GM18867 (cell line): ENCODE measurements at regions not wholly inside any gene's neighbourhood (a gene's known extent, or its start where the extent isn't known, plus 50 kb on each side); places are given as distances from the start of the nearest gene placed in this dataset.

Experiments
- ATAC-seq: cut with Tn5 transposase; IDR thresholded peaks from one replicate; pipeline ENCODE4 v1.9.1; 2021; ENCODE audit warnings: mild to moderate bottlenecking, moderate library complexity; ENCODE audit not compliant: unreplicated experiment

DNA sequence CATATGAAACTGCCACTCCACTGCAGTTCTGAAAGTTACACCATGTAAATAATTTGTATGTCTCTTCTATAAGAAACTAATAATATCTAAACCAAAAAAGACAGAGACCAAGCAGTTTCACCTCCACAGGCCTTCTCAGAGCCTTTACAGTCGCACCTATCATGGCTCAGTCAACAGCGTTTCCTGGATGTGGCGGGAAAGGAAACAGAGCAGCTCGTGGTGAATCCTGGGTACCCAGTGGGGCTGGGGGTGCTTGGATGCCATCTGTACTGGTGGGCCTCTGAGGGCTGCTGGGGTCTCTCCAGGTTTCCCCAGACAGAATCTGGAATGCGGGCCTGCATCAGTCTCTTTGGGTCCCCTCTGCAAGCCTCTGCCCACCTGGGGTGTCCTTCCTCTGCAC, 100.2 kb upstream of the CASZ1 start:
- no peak for ATAC-seq

DNA sequence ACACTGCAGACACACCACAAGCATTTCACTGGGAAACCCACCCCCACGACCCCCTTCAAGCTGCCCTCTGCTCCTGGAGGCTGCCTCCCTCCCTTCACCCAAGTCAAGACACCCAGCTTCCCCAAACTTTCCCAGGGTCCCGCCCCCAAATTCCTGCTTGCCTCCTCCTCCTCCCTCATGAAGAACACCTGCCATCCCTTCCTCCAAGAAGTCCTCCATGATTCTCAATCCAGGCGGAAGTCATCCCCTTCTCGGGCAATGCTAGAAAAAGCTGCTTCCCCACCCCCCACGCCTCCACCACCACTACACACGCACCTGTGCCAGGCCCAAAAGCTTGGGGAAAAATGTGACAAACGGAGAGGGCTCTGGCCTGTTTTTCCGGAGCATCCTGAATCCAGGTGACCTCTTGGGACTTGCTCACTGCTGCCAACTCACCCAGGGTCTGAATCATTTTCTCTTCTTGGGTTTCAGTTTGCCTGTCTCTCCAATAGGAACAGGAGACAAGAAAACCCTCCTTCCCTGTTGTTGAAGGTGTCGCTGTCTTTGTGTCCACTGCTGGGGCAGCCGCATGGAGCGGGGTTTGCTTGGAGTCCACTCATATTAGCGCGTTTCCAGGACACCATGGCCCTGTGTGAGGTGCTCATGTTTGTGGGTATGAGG, 101.0 kb upstream of the CASZ1 start:
- no peak for ATAC-seq

DNA sequence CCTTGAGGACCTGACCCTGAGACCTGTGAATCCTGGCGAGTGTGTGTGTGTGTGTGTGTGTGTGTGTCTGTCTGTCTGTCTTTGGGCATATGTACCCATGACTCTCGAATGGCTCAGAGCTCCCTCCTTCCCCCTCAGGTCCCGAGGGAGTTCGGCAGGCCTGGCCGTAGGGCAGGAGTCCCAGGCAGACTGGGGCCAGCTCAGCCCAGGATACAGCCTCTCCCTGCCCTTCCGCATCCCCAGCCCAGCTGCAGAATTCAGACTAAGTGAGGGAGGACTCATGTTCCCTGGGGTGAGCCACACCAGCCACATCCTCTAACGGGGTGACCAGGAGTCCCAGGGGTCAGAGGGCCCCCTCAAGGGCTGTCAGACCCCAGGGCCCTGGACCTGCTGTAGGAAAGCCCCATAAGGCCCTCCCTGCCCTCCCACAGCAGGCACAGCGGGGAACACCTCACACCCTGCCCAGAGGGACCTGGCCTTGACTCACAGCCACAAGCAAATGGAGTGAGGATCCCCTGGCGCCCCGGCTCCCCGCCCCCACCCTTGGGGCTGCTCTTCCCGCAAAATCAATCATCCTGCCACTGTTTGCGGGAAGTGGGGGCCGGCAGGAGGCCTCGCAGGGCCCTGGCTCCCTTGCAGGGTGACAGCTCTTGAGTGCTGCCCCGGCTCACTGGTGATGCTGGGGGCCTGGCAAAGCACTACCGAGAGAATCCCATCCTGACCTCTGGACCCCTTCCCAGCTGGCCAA, 101.7 kb upstream of the CASZ1 start:
- no peak for ATAC-seq

DNA sequence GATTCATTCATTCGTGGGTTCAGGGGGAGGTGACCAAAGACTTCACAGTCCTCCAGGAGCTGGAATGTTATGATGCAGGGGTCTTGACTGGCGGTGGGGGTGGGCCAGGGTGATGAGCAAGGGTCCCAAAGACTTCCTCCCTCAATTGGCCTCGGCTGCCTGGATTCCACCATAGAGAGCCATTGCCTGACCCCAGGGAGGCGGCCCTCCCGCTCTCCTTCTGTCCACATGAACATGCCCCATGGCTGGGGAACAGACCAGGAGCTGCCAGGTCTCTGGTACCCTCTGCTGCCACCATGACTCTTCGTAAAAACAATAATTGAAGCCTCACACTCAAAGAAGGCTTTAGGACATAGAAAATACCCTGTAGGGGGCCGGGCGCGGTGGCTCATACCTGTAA, 102.5 kb upstream of the CASZ1 start:
- ATAC-seq: no peak

DNA sequence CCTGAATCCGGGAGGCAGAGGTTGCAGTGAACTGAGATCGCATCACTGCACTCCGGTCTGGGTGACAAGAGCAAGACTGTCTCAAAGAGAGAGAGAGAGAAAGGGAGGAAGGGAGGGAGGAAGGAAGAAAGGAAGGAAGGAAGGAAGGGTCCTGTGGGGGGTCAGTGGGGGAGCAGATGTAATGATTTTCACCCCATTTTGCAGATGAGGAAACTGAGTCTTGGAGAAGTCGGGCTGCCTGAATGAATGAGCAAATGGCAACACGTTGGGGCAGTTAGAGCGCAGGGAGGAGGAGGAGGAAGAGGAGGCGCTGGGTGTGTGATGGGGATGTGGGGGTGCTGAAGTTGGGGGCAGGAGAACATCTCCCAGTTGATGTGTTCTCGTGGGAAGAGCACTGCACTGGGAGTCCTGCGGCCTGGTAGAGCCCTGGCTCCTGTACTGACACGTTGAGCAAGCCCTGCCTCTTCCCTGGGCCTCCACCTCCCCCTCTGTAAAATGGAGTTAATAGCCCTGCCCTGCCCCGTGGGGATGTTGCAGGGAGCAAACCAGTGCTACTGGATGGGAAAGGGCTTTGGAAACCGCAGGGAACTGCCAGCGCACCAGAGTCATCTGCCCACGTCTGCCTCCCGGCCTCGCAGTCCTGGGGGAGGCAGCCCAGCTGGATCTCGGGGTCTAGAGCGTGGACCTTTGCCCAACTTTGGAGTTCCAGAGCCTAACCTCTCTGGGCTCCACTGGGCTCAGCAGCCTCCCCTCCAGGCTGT, 103.2 kb upstream of the CASZ1 start:
- no peak for ATAC-seq

DNA sequence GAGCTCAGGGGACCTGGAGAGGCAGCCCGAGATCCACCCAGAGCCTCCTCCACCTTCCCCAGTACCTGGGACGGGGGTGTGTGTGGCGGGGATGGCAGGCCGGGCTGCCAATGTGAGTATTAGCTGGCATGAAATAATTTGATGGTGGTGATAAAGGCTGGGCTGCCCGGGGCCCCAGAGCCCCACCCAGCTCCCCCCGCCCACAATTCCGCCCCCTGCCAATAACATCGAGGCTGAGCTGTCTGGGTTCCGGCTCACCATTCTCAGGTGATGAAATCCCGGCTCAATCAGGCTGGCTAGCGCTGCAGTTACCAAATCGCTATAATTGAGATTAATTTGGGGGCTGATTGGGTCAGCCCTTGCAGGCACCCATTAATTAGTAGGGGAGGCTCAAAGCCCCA, 103.8 kb upstream of the CASZ1 start:
- ATAC-seq: no peak

DNA sequence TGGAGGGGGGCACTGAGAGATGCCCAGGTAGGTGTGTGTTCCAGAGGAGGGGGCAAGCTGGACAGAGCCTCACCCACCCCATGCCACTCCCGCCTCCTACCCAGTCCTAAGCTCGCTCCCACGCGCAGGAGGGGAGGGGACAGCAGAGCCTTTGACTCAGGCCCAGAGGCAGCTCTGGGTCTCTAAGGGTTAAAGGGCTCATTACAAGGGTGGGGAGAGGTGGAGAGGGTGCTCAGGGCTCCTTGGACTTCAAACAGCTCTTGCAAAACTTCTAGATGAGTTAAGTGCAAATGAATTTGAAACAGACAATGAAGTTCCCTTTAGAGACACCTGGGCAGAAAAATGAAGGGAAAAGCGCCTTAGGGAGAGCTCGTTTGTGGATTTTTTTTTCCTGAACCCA, 104.2 kb upstream of the CASZ1 start:
- ATAC-seq: no peak

DNA sequence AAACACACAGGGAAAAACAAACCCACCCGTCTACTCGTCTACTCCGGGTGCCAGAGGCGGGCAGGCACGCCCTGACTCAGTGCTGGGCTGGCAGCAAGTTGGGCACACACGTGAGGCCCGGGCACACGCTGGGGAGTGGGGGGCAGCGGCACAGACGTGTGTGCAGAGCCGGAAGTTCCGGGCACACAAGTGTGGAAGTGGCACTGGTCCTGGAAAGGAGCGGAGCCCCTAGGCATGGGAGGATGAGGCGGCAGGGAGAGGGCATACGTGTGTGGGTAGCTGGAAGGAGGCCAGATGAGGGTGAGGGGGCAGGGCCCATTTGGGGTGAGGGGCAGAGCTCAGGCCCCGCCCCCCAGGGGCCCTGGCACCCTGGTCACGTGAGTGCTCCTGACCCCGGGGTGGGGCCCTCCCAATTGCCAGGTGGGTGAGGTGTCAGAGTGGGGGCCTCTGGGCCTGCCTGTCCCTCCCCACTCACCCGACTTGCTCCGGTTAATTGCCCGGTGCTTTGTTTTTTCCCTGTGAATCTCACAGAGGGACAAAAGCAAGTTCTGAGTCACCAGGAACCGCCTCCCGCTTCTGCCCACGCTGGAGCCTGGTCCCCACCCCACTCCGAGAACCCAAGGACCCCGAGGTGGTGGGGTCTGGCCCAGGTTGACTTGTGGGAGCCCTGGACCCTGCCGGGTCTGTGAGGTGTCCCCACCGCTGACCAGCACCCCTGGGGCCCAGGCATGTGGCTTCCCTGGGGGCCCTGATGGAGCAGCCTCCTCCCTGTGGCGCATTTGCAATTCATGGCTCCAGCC, 104.8 kb upstream of the CASZ1 start:
- ATAC-seq: no peak

DNA sequence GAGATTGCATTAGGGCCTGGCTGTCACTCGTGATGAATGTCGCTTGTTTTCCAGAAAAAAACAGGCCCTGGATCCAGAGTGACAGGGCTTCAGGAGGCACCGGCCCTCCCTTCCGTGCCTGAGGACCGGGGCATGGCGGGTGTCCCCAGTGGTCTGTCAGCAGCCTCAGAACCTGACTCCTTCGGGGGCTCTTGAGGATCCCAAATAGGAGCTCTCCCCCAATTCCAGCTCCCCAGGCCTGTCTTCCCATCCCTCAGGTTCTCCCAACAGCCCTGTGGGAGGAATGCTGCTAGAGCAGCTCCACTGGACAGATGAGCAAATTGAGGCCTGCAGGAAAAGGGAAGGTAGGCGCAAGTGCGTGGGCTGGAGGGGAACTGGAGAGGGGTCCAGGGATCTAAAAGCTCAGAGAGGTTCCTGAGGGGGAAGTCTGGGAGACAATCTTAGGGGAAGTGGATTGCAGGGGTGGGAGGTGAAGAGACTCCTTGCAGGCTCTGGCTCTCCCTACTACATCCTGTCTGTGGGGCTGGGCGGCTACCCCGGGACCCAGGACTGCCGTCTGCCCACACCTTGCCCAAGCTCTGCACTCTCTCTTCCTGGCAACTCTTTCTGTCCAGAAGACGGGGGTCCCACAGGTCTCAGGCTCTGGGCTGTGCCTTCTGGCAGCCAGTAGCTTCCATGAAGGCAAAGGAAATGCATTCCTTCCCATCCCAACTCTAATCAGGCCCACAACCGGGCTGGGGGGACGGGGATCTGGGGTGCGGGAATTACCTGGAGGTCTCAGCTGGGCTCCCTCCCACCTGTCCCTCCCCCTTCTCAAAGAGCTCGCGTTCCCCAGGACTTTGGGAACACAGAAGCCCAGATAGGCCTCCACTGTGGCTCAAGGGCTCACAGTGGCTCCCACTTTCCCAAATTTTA, 105.7 kb upstream of the CASZ1 start:
- ATAC-seq: no peak

DNA sequence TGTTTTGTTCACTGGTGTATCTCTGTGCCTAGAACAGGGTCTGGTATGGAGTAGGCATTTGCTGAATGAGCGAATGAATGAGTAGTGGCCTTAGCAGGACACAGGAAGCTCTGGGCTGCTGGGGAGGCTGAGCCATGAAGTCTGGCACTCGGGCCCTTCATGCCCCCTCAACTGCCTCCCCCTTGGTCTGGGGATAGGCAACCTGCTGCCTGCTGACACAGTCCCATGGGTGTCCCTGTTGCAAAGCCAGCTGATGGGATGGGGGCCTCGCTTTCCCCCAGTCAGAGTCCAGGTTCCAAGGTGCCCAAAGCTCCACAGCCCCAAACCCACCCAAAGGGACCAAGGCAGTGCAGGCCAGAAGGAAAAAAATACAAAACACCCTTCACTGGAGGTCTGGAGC, 107.0 kb upstream of the CASZ1 start:
- ATAC-seq: no peak

DNA sequence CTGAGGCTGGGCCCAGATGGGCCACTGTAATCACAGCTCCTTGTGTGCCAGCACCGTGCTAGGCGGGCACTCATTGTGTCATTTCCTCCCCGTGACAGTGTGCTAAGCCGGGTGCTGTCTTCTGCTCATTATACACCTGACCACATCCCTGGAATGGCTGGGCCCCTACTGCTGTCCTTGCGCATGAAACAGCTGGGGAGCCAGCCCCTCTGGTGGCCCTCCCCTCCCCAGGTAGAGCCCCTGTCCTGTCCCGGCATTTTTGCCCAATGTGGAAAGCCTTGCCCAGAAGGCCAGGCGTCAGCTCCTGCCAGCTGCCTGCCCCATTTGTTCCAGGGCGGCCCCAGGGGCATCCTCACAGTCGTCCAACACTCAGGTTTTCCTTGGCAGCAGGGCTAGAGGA, 107.4 kb upstream of the CASZ1 start:
- no peak for ATAC-seq

DNA sequence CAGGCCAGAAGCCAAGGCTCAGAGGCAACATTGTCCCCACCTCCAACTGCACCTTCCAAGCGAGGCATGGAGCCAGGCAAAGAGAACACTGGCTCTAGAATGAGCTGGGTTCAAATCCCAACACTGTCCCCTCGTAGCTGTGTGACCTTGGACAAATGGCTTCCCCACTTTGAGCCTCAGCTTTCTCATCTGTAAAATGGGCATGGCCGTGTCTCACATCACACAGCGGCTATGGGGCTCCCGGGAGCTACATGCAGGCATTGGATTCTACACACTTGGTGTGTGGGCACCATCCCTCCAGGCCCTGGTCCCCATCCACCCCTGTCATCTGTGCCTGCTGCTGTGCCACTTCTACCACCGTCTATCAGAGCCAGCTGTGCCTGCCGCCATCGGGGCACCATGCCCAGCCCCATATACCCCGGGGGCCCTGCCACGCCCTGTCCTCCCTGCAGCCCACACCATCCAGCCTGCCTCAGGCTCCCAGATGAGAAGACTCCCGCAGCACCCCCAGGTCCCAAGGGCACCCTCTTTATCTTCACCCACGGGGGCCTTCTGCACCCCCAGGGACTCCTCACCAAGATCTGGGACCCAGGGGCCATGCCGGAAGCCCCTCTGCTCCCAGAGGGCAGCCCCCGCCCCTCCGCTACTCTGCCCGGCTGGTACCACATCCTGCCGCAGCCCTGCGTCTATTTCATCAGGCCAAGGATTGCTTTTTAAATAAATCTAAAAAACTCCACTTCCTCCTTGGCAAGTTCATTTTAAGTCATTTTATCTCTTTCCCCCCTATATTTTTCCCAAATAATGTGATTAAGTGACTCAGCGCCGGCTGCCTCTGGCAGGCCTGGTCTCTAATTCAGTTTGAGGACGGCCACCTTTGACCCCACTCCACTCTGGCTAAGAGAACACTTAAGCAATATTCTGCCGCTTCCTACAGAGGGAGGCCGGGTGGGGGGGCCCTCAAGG, 107.8 kb upstream of the TARDBP start:
- no peak for ATAC-seq

DNA sequence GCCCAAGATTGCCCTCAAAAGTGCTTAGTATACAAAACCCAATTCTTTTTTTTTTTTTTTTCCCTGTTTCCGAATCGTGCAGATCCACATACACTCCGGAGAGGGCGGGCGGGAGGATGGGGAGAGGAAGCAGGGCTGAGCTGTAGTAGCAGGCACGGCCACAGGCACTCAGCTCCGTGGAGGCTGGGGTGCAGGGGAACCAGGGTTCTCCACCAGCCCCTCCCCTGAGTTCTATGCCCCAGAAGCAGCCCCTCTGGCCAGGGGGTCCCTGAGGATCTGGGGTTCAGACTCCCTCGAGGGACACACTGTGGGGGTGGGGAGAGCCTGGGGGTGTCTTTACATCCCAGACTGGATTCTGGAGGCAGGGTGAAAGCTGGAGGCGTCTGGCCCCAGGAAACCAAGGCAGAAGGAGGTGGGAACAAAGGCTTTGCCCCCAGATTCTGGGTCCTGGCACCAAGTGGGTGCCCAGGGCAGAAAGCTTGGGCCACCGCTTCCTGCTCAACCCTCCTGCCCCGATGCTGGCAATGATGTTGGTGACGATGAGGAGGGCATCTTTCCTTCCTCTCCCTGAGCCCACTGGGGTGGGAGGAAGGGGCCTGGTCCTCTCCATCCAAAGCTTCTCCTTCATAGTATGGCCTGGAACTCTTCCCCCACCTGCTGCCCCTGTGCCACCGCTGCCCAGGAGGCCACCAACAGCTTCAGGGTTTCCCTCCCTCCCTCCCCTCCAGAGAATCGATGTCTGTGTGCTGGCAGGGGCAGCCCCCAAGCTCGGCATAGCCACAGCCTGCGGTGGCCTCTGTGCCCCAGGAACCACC, 106.4 kb upstream of the TARDBP start:
- no peak for ATAC-seq

DNA sequence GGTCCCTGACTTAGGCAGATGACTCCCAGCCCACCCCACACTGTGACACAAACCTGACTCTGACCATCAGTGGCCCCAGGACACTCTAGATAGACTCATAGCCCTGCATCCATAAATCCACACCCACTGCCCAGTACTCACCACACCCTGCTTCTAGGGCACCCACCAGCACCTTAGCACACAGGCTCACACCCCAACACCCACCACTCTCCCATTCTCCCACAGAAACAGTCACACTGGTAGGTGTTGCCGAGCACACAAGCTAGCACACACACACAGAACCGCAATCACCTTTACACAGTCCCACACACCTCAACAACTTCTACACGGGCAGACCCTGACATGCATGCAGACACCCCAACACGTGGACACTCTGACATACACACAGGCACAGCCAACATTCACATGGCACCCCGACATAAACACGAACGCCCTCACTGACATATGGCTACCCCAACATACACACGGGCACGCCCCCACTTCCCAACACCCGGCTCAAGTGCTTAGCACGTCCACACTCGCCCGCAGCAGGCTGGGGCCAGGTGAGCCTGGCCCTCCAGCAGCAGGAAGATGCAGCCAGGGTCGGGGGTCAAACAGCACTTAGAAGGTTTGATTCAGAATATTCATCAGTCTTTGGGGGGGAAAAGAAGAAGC, 105.5 kb upstream of the TARDBP start:
- no peak for ATAC-seq

DNA sequence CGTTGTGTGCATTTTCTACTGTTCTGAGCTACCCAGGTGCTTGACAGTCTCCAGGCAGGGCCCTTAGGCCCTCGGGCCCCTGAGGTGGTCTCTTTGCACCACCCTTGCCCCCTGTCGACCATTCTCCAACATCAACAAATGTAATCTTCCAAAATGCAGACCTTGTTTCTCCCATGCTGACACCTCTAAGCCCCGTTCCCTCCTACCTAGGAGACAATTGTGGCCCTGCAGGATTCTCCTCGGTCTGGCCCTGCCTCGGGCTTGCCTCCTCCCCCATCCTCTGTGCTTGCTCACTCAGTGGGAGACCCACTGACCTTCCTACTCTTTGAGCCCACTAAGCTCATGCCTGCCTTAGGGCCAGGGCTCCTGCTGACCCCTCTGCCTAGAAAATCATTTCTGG, 104.2 kb upstream of the TARDBP start:
- ATAC-seq: no peak

DNA sequence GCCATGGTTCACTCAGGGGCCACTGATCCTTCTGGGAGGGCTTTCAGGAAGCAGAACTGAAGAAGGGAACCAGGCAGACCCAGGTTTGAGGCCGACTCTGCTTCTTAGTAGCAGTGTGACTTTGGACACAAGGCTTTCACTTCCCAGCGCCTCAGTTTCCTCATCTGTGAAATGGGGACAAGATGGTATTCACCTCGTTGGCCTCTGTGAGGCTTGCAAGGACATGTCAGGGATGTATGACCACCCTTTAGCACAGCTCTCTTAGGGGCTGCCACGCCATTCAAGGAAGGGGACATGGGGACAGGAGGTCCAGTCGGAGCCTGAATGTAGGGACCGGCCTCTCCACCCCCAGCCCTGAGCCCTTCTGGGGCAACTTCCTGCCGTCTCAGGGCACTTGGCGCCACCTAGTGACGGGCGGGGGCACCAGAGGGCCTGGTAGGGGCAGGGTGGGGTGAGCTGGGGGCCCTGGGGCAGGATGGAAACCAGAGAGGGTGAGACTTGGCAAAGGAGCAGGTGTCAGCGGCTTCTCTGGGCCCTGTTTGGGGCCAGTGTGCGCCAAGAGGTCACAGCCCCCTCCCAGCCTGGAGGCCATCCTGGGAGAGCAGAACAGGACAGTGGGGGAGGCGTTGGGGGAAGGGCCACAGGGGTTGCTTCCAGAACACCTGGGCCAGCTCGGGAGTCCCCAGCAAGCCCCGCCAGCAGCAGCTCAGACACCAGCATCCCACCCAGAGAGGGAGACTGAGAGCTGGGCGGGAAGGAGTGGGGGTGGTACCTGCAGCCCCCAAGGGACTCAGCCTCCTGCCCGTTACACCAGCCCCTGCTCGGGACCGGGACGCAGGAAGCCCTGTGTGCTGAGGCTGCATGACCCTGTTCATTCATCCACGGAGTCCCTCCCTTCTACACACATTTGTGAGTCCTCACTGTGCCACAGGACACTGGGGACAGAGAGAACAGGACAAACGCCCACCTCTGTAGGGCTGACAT, 102.5 kb upstream of the TARDBP start:
- ATAC-seq: no peak
